ENCODE measurements at regions not wholly inside any gene's neighbourhood (a gene's known extent, or its start where the extent isn't known, plus 50 kb on each side); places are given as distances from the start of the nearest gene placed in this dataset.
"Not testable (repeated sequence)": the region's sequence is repeated elsewhere in the genome, so short reads cannot be mapped to it uniquely, and the experiment has no call there.

- H2AFZ ChIP-seq (ENCODE audit: low read length); H3K9me3 ChIP-seq (ENCODE audit: insufficient read depth in 2 of 2, low read depth in 1 of 2, low read length in 1 of 2); H3K14ac ChIP-seq (ENCODE audit: insufficient read length); H3K27me3 ChIP-seq (replicated peaks in 1 of 4; ENCODE audit: control insufficient read depth in 3 of 4, extremely low read depth in 1 of 4, insufficient read depth in 3 of 4, low read length in 3 of 4); H3K36me3 ChIP-seq (ENCODE audit: control insufficient read depth in 2 of 4, insufficient read depth in 4 of 4, low read length in 3 of 4); H3K4ac ChIP-seq (replicated peaks; ENCODE audit: insufficient read length, low read depth, low read length); H2BK120ac ChIP-seq (replicated peaks; ENCODE audit: low read depth, low read length); FAIRE-seq; H2AK5ac ChIP-seq (ENCODE audit: low read depth, low read length); H2BK5ac ChIP-seq (ENCODE audit: low read depth, low read length); H3K23ac ChIP-seq (ENCODE audit: insufficient read length); H2BK20ac ChIP-seq (ENCODE audit: low read length); H3K9ac ChIP-seq (replicated peaks in 1 of 4; ENCODE audit: extremely low read depth in 1 of 4, low read depth in 3 of 4, low read length in 3 of 4); H3K18ac ChIP-seq (ENCODE audit: extremely low read depth, low read length); H3K79me2 ChIP-seq (ENCODE audit: control insufficient read depth in 1 of 2, insufficient read depth in 2 of 2, low read length in 2 of 2); H3K56ac ChIP-seq (replicated peaks; ENCODE audit: insufficient read length, low read depth, low read length); H4K91ac ChIP-seq (replicated peaks; ENCODE audit: insufficient read length, low read length); H3K23me2 ChIP-seq (ENCODE audit: low read depth, low read length); H3K4me1 ChIP-seq (replicated peaks in 1 of 4; ENCODE audit: control insufficient read depth in 3 of 4, insufficient read depth in 4 of 4, low read length in 3 of 4); CTCF ChIA-PET (ENCODE audit: partially characterized antibody); H3K4me2 ChIP-seq (ENCODE audit: insufficient read depth in 1 of 2, low read depth in 2 of 2, low read length in 2 of 2); H4K8ac ChIP-seq (ENCODE audit: extremely low read depth, insufficient read depth, low read length); H2BK12ac ChIP-seq (ENCODE audit: low read depth, low read length); H4K5ac ChIP-seq (ENCODE audit: insufficient read length, low read depth, low read length); POLR2A ChIA-PET (ENCODE audit: partially characterized antibody); H4K20me1 ChIP-seq (replicated peaks in 1 of 2; ENCODE audit: control insufficient read depth in 1 of 2, insufficient read depth in 2 of 2, low read length in 2 of 2); H2BK15ac ChIP-seq (ENCODE audit: low read length); H3K27ac ChIP-seq (ENCODE audit: low read depth, low read length); DNase-seq (ENCODE audit: low read depth in 1 of 2, low spot score in 2 of 2); H3K4me3 ChIP-seq (ENCODE audit: extremely low read depth in 1 of 4, insufficient read depth in 2 of 4, low read depth in 3 of 4, low read length in 4 of 4); H3K79me1 ChIP-seq (ENCODE audit: low read depth, low read length): not testable (repeated sequence)
- 89% methylated on average over 1 of the region's 1 CpG; no CpG with 5 or more reads in 1 of the 2 experiments for WGBS, 2 experiments (ENCODE audit: extremely low coverage in 1 of 2, insufficient coverage in 1 of 2, insufficient read length in 1 of 2, insufficient replicate concordance in 2 of 2, low coverage in 1 of 2, low lambda C conversion rate in 2 of 2, missing lambda C conversion rate in 1 of 2)
Measured at GRCh38 chr5:63180190-63180589, 601.6 kb downstream of the LRRC70 start.

All from H1 (cell line).